ENCODE measurements at regions not wholly inside any gene's neighbourhood (a gene's known extent, or its start where the extent isn't known, plus 50 kb on each side); places are given as distances from the start of the nearest gene placed in this dataset.

DNA sequence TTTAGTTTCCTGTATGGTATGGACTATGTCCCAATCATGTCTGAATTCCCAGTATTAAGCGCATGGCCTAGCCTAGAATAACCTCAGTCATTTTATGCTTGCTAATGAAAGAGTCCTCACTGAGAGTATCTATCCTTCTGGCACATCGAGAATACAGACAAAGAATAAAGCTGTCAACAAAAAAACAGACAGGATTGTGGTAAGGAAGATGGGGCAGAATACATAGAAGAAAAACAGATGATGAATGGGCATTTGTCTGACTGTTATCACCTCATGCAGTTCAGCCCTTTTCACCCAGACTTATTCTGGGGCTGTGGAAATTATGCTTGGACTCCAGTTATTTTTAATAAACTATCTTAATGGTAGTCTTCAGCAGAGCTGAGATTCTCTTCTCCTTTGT, 363.8 kb upstream of the TNC start (continued):
- TF ChIP-seq, protein P1, sequence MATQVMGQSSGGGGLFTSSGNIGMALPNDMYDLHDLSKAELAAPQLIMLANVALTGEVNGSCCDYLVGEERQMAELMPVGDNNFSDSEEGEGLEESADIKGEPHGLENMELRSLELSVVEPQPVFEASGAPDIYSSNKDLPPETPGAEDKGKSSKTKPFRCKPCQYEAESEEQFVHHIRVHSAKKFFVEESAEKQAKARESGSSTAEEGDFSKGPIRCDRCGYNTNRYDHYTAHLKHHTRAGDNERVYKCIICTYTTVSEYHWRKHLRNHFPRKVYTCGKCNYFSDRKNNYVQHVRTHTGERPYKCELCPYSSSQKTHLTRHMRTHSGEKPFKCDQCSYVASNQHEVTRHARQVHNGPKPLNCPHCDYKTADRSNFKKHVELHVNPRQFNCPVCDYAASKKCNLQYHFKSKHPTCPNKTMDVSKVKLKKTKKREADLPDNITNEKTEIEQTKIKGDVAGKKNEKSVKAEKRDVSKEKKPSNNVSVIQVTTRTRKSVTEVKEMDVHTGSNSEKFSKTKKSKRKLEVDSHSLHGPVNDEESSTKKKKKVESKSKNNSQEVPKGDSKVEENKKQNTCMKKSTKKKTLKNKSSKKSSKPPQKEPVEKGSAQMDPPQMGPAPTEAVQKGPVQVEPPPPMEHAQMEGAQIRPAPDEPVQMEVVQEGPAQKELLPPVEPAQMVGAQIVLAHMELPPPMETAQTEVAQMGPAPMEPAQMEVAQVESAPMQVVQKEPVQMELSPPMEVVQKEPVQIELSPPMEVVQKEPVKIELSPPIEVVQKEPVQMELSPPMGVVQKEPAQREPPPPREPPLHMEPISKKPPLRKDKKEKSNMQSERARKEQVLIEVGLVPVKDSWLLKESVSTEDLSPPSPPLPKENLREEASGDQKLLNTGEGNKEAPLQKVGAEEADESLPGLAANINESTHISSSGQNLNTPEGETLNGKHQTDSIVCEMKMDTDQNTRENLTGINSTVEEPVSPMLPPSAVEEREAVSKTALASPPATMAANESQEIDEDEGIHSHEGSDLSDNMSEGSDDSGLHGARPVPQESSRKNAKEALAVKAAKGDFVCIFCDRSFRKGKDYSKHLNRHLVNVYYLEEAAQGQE (IDR thresholded peaks at IDR 0.05): no peak
- TF ChIP-seq SP1 (IDR thresholded peaks at IDR 0.05) (no peak), HNF4G (IDR thresholded peaks at IDR 0.05) (no peak), RAD21 (IDR thresholded peaks at IDR 0.05) (no peak)

DNA sequence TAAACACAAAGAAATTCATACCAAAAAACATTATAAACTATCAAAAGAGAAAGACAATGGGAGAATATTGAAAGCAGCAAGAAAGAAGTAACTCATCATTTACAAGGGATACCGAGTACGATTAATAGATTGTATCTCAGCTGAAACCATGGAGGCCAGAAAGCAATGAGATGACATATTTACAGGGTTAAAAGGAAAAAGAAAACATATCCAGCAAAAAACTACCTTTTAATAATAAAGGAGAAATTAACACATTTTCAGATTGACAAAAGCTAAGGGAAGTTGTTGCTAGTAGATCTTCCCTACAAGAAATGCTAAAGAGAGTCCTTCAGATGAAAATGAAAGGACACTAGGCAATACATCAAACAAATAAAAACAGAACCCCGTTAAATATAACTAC, 364.8 kb upstream of the TNC start:
- Histone ChIP-seq H3K9me3 (ENCODE audit: control insufficient read depth in 4 of 4, low read length in 3 of 4) (no peaks in the 10 kb centered on the region), H3K27ac (ENCODE audit: low read depth in 1 of 2, low read length in 2 of 2) (no peak overlapping the region), H3K4me1 (ENCODE audit: control insufficient read depth in 4 of 4, insufficient read depth in 4 of 4, low read length in 3 of 4) (no peaks in the 10 kb centered on the region), H3K9ac (ENCODE audit: low read depth in 1 of 2, low read length in 2 of 2) (no peak overlapping the region), H3K4me3 (ENCODE audit: low read depth in 1 of 3, low read length in 3 of 3) (no peak overlapping the region), H3K27me3 (ENCODE audit: control insufficient read depth in 4 of 4, insufficient read depth in 4 of 4, low read length in 3 of 4) (no peaks in the 10 kb centered on the region), H3K36me3 (ENCODE audit: control insufficient read depth in 4 of 4, insufficient read depth in 3 of 4, low read depth in 1 of 4, low read length in 3 of 4) (no peaks in the 10 kb centered on the region)
- WGBS: 94% methylated on average over 3 of the region's 3 CpGs
- TF ChIP-seq NR2F2 (IDR thresholded peaks at IDR 0.05) (no peak), HNF4A (conservative IDR thresholded peaks at IDR 0.05) (no peak)
- TF ChIP-seq, protein P2, sequence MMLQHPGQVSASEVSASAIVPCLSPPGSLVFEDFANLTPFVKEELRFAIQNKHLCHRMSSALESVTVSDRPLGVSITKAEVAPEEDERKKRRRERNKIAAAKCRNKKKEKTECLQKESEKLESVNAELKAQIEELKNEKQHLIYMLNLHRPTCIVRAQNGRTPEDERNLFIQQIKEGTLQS (IDR thresholded peaks at IDR 0.05): no peak
- no peak for DNase-seq (ENCODE audit: low spot score)

DNA sequence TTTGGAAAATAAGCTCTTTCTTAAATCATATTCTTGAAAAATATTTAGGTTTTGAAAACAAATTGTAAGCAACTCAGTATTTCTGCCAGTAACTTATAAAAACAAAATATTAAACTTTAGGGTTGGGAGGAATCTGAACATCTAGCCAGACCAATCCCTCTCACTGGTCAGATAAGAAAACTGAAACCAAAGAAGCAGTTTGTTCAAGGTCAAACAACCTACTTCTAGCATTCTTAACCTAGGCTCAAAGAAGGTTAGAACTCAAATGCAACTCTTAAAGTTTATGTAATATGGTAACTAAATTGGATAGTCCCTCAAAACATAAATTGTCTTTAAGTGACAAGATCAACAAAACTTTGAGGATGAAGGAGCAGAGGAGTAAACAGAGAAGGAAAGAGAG, 374.9 kb upstream of the TNC start:
- TF ChIP-seq GABPA (IDR thresholded peaks at IDR 0.05 in 1 of 2, conservative IDR thresholded peaks at IDR 0.05 in 1 of 2) (no peak), JUND (IDR thresholded peaks at IDR 0.05) (no peak), RXRA (IDR thresholded peaks at IDR 0.05) (no peak), RAD21 (IDR thresholded peaks at IDR 0.05) (no peak), SP1 (IDR thresholded peaks at IDR 0.05) (no peak), NR2F2 (IDR thresholded peaks at IDR 0.05) (no peak), HNF4A (conservative IDR thresholded peaks at IDR 0.05) (no peak), EGR1 (IDR thresholded peaks at IDR 0.05; ENCODE audit: low read depth in 2 of 2) (no peak), TAF1 (conservative IDR thresholded peaks at IDR 0.05) (no peak), FOXA1 (IDR thresholded peaks at IDR 0.05) (no peak), YY1 (IDR thresholded peaks at IDR 0.05) (no peak), FOXA2 (IDR thresholded peaks at IDR 0.05) (no peak), HNF4G (IDR thresholded peaks at IDR 0.05) (no peak)
- TF ChIP-seq, protein P2 (IDR thresholded peaks at IDR 0.05): no peak
- TF ChIP-seq, protein P3, sequence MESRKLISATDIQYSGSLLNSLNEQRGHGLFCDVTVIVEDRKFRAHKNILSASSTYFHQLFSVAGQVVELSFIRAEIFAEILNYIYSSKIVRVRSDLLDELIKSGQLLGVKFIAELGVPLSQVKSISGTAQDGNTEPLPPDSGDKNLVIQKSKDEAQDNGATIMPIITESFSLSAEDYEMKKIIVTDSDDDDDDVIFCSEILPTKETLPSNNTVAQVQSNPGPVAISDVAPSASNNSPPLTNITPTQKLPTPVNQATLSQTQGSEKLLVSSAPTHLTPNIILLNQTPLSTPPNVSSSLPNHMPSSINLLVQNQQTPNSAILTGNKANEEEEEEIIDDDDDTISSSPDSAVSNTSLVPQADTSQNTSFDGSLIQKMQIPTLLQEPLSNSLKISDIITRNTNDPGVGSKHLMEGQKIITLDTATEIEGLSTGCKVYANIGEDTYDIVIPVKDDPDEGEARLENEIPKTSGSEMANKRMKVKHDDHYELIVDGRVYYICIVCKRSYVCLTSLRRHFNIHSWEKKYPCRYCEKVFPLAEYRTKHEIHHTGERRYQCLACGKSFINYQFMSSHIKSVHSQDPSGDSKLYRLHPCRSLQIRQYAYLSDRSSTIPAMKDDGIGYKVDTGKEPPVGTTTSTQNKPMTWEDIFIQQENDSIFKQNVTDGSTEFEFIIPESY (IDR thresholded peaks at IDR 0.05): no peak
- TF ChIP-seq, protein P1 (IDR thresholded peaks at IDR 0.05): no peak
- TF ChIP-seq, protein P4, sequence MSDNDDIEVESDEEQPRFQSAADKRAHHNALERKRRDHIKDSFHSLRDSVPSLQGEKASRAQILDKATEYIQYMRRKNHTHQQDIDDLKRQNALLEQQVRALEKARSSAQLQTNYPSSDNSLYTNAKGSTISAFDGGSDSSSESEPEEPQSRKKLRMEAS (IDR thresholded peaks at IDR 0.05): no peak
- TF ChIP-seq, protein P5, sequence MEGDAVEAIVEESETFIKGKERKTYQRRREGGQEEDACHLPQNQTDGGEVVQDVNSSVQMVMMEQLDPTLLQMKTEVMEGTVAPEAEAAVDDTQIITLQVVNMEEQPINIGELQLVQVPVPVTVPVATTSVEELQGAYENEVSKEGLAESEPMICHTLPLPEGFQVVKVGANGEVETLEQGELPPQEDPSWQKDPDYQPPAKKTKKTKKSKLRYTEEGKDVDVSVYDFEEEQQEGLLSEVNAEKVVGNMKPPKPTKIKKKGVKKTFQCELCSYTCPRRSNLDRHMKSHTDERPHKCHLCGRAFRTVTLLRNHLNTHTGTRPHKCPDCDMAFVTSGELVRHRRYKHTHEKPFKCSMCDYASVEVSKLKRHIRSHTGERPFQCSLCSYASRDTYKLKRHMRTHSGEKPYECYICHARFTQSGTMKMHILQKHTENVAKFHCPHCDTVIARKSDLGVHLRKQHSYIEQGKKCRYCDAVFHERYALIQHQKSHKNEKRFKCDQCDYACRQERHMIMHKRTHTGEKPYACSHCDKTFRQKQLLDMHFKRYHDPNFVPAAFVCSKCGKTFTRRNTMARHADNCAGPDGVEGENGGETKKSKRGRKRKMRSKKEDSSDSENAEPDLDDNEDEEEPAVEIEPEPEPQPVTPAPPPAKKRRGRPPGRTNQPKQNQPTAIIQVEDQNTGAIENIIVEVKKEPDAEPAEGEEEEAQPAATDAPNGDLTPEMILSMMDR (IDR thresholded peaks at IDR 0.05; ENCODE audit: low read depth, low read length, missing input control): no peak
- Histone ChIP-seq H3K9me3 (ENCODE audit: control insufficient read depth in 4 of 4, low read length in 3 of 4) (no peaks in the 10 kb centered on the region), H3K36me3 (ENCODE audit: control insufficient read depth in 4 of 4, insufficient read depth in 3 of 4, low read depth in 1 of 4, low read length in 3 of 4) (no peaks in the 10 kb centered on the region), H3K27ac (ENCODE audit: low read depth in 1 of 2, low read length in 2 of 2) (no peak overlapping the region), H3K4me3 (ENCODE audit: low read depth in 1 of 3, low read length in 3 of 3) (no peak overlapping the region), H3K4me1 (ENCODE audit: control insufficient read depth in 4 of 4, insufficient read depth in 4 of 4, low read length in 3 of 4) (peaks cover 1 to 11% (median 10%) of the 10 kb centered on the region in 4 donors), H3K27me3 (ENCODE audit: control insufficient read depth in 4 of 4, insufficient read depth in 4 of 4, low read length in 3 of 4) (peaks cover 0 to 9% (median 0%) of the 10 kb centered on the region in 4 donors), H3K9ac (ENCODE audit: low read depth in 1 of 2, low read length in 2 of 2) (no peak overlapping the region)
- no peak for DNase-seq (ENCODE audit: low spot score)

All from liver (tissue), 8 donors.